DOHH2 (cell line): ENCODE measurements at regions not wholly inside any gene's neighbourhood (a gene's known extent, or its start where the extent isn't known, plus 50 kb on each side); places are given as distances from the start of the nearest gene placed in this dataset.

Experiments
- H3F3A ChIP-seq: fragments of 200-600 bp; sonication (generic), shearing (Covaris generic); 2 replicates; pipeline ENCODE4 v1.6.0; 2016; ENCODE audit warnings: antibody characterized with exemption, mild to moderate bottlenecking; ENCODE audit not compliant: control insufficient read depth, insufficient read depth
- H3K27ac ChIP-seq: fragments of 200-600 bp; sonication (generic); 2 replicates; pipeline ENCODE4 v1.5.1; 2014; ENCODE audit warnings: low read depth, mild to moderate bottlenecking, low read length, moderate library complexity
- H3K27me3 ChIP-seq: fragments of 200-600 bp; sonication (generic); 2 replicates; pipeline ENCODE4 v1.6.1; 2014; ENCODE audit warnings: mild to moderate bottlenecking, low read length, mixed read lengths; ENCODE audit not compliant: control insufficient read depth
- H3K36me3 ChIP-seq: fragments of 200-600 bp; sonication (generic); 2 replicates; pipeline ENCODE4 v1.6.1; 2014; ENCODE audit warnings: mild to moderate bottlenecking, low read length, moderate library complexity, mixed read lengths; ENCODE audit not compliant: control insufficient read depth
- H3K4me1 ChIP-seq: fragments of 200-600 bp; sonication (generic); 2 replicates; pipeline ENCODE4 v1.6.1; 2014; ENCODE audit warnings: mild to moderate bottlenecking, low read length, mixed read lengths; ENCODE audit not compliant: control insufficient read depth
- H3K4me2 ChIP-seq: fragments of 200-600 bp; sonication (generic); 2 replicates; pipeline ENCODE4 v1.6.0; 2014; ENCODE audit warnings: mild to moderate bottlenecking, low read length, moderate library complexity
- H3K4me3 ChIP-seq: fragments of 200-600 bp; sonication (generic); 2 replicates; pipeline ENCODE4 v1.5.1; 2014; ENCODE audit warnings: mild to moderate bottlenecking, low read length, mixed read lengths
- H3K79me2 ChIP-seq: fragments of 200-600 bp; sonication (generic); 2 replicates; pipeline ENCODE4 v1.6.1; 2014; ENCODE audit warnings: mild to moderate bottlenecking, low read length, mixed read lengths; ENCODE audit not compliant: control insufficient read depth
- H3K9me2 ChIP-seq: fragments of 200-600 bp; sonication (generic); replicated peaks from 2 replicates; pipeline ENCODE4 v1.6.1; 2014; ENCODE audit warnings: mild to moderate bottlenecking, low read length, mixed read lengths; ENCODE audit not compliant: control insufficient read depth
- H3K9me3 ChIP-seq: fragments of 200-600 bp; sonication (generic); 2 replicates; pipeline ENCODE4 v1.6.1; 2014; ENCODE audit warnings: antibody characterized with exemption, low read length, mixed read lengths; ENCODE audit not compliant: control insufficient read depth, insufficient read depth
- H4K20me1 ChIP-seq: fragments of 200-600 bp; sonication (generic); 2 replicates; pipeline ENCODE4 v1.6.0; 2014; ENCODE audit warnings: low read depth, mild to moderate bottlenecking, antibody characterized with exemption, low read length, moderate library complexity; ENCODE audit not compliant: control insufficient read depth, insufficient read depth
- CTCF ChIP-seq: fragments of 200-600 bp; sonication (generic); IDR thresholded peaks from one replicate; pipeline ENCODE4 v1.5.1; 2014; ENCODE audit warnings: antibody characterized with exemption, mild to moderate bottlenecking, low read depth, low read length; ENCODE audit not compliant: poor library complexity, severe bottlenecking
- EZH2phosphoT487 ChIP-seq: fragments of 200-600 bp; sonication (generic); IDR thresholded peaks from 2 replicates; pipeline ENCODE4 v1.6.1; 2017; ENCODE audit warnings: borderline replicate concordance, mild to moderate bottlenecking, antibody characterized with exemption, low read length, moderate library complexity, mixed read lengths

- Histone ChIP-seq H4K20me1 (no peaks in the 10 kb centered on the region), H3K36me3 (no peaks in the 10 kb centered on the region), H3K27me3 (no peaks in the 10 kb centered on the region), H3K4me1 (no peaks in the 10 kb centered on the region), H3K9me3 (no peaks in the 10 kb centered on the region; the same call in 1 of the 2 replicates), H3F3A (no peaks in the 10 kb centered on the region), H3K4me3 (no peak overlapping the region), H3K9me2 (no peaks in the 10 kb centered on the region), H3K27ac (no peak overlapping the region), H3K4me2 (no peak overlapping the region), H3K79me2 (no peaks in the 10 kb centered on the region)
- no peak for TF ChIP-seq EZH2phosphoT487
- no peak for TF ChIP-seq CTCF
Observed at GRCh38 chr12:127623362-127623761, 643.6 kb upstream of the TMEM132C start.

- Histone ChIP-seq H3K4me3 (no peak overlapping the region), H3K9me2 (no peaks in the 10 kb centered on the region), H3F3A (no peaks in the 10 kb centered on the region), H3K4me2 (no peak overlapping the region), H3K27me3 (no peaks in the 10 kb centered on the region), H3K36me3 (no peaks in the 10 kb centered on the region), H3K79me2 (no peaks in the 10 kb centered on the region), H4K20me1 (no peaks in the 10 kb centered on the region), H3K27ac (no peak overlapping the region), H3K9me3 (no peaks in the 10 kb centered on the region; the same call in 1 of the 2 replicates), H3K4me1 (no peaks in the 10 kb centered on the region)
- TF ChIP-seq EZH2phosphoT487 (no peak), CTCF (no peak)
Observed at GRCh38 chr12:127625176-127625771, 641.7 kb upstream of the TMEM132C start.

GRCh38 chr12:127628645-127629044, 638.3 kb upstream of the TMEM132C start:
- H4K20me1 ChIP-seq: no peaks in the 10 kb centered on the region
- H3K27ac ChIP-seq: no peak overlapping the region
- no peak overlapping the region for H3K4me2 ChIP-seq
- TF ChIP-seq CTCF (no peak), EZH2phosphoT487 (no peak)
- H3K4me3 ChIP-seq: no peak overlapping the region
- no peaks in the 10 kb centered on the region for H3K9me3 ChIP-seq
- H3K27me3 ChIP-seq: no peaks in the 10 kb centered on the region
- H3K79me2 ChIP-seq: no peaks in the 10 kb centered on the region
- no peaks in the 10 kb centered on the region for H3K9me2 ChIP-seq
- no peaks in the 10 kb centered on the region for H3K4me1 ChIP-seq
- H3K36me3 ChIP-seq: no peaks in the 10 kb centered on the region
- H3F3A ChIP-seq: no peaks in the 10 kb centered on the region
